Fibroblast of skin of back (primary cell): ENCODE measurements at regions not wholly inside any gene's neighbourhood (a gene's known extent, or its start where the extent isn't known, plus 50 kb on each side); places are given as distances from the start of the nearest gene placed in this dataset.
"Not testable (repeated sequence)": the region's sequence is repeated elsewhere in the genome, so short reads cannot be mapped to it uniquely, and the experiment has no call there.

ENCODE experiments used
- DNase-seq: peaks from one replicate; pipeline ENCODE4 v3.0.0-alpha.2; 2013

GRCh38 chr3:166518040-166518439 is 680.8 kb upstream of the BCHE start:
- no peak for DNase-seq

GRCh38 chr3:166510382-166510781 is 673.2 kb upstream of the BCHE start:
- no peak for DNase-seq

DNA sequence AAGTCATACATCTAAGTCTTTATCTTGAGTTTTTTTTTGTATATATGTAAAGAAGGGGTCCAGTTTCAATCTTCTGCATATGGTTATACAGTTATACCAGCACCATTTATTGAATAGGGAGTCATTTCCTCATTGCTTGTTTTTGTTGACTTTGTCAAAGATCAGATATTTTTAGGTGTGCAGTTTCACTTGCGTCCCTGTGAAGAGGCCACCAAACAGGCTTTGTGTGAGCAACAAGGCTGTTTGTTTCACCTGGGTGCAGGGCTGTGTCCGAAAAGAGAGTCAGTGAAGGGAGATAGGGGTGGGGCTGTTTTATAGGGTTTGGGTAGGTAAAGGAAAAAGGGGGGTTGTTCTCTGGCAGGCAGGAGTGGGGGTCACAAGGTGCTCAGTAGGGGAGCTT is 663.2 kb upstream of the BCHE start:
- DNase-seq: not testable (repeated sequence)

GRCh38 chr3:166499636-166500035 is 662.4 kb upstream of the BCHE start:
- DNase-seq: no peak

- no peak for DNase-seq
Measured at GRCh38 chr3:166498446-166498845, 661.2 kb upstream of the BCHE start.

GRCh38 chr3:166489826-166490225 is 652.6 kb upstream of the BCHE start:
- DNase-seq: no peak

- DNase-seq: no peak
Measured at GRCh38 chr3:166488977-166489672, 651.9 kb upstream of the BCHE start.

DNA sequence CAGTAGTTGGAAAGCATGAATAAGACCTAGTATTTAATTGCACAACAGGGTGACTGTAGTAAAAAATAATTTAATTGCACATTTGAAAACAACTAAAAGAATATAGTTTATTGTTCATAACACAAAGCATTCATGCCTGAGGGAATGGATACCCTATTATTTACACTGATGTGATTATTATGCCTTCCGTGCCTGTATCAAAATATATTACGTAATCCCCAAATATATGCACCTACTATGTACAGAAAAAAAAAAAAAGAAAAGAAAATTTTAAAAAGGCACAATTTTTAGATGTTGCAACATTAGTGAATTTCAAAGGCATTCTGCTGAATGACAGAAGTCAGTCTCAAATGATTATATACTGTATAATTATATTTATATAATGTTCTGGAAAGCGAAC is 647.2 kb upstream of the BCHE start:
- no peak for DNase-seq

DNA sequence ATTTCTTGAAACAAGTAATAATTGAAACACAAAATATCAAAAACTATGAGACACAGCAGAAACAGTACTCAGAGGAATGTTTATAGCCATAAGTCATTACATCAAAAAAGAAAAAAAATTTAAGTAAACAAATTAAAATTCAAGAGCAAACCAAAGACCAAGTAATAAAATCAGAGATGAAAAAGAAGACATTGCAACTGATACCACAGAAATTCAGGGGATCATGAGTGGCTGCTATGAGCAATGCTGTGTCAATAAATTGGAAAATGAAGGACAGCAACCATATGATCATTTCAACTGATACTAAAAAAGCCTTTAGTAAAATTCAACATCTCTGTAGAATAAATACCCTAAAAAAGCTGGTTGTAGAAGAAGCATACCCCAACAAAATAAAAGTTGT is 644.1 kb upstream of the BCHE start:
- DNase-seq: no peak

- DNase-seq: no peak
Measured at GRCh38 chr3:166478356-166478755, 641.1 kb upstream of the BCHE start.

- no peak for DNase-seq
Measured at GRCh38 chr3:166473501-166473900, 636.3 kb upstream of the BCHE start.

- no peak for DNase-seq
Measured at GRCh38 chr3:166472015-166472414, 634.8 kb upstream of the BCHE start.

DNA sequence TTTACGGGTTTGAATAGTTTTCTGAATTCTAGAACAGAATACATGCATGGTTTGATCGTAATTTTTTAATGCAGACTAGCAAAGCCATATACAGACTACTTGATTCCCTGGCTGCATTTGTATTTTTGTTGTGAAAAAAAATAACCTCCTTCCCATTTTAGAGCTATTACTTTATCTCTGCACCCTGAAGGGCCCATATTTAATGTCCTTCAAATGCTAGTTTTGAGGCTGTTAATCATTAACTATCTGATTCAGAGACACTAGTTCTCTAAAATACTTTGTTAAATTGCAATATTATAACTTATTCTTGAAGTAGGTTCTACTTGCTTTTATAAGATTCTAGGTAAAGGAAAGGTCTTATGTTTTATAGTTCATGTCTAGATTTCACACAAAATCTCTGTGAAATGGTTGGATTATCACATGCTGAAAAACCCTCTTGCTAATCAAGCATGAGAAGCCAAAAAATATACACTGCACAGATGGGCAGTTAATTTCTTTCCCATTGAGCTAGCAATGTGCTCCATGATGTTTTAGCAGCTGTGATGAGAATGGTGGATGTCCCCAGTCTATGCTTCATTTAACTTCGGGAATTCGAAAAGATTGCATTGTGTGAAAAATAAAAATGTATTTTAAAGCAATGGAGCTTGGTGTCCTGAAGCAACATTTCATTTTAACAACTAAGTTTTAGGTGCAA is 634.0 kb upstream of the BCHE start:
- no peak for DNase-seq

DNA sequence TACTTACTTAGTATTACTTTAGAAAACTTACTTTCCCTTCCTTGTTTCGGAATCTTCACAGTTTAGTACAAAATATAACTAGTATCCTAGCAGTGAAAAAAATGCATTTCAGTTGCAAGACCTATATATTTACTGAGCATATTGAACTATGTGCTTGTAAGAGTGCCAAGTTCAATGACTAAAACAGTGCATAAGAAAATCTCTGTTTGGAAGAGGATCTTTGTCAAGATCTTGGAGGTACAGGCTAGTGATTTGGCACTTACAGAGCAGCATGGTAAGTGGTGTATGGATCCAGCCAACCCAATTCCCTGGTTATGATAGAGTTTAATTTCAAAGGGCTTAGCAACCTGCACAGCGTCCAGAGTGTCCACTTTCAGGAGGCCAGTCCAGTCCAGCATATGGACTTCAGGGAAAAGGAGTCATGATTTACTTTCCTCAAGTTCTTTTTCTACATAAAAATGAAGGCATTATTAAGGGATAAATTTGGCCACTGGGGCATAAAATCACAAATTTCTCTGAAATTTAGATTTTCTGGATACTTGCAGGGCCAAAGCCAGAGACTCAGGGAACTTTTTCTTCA is 625.8 kb upstream of the BCHE start:
- no peak for DNase-seq

- DNase-seq: no peak
Measured at GRCh38 chr3:166461626-166462025, 624.4 kb upstream of the BCHE start.

DNA sequence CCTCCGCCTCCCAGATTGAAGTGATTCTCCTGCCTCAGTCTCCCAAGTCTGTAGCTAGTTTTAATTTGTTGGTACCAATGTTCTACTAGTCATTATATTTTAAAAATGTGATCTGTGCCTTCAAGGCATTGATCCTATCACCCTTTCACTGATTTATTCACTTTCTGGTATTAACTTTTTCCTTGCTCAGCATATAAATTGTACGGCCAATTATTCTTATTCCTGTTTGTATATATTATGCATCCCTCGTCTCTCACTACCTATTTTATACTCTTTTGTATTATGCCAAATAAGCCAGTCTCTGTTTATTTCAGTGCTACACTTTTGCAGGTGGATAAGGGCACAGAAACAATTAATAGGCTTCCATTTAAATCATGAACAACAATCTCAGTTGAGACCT is 620.2 kb upstream of the BCHE start:
- DNase-seq: no peak

GRCh38 chr3:166456286-166456685 is 619.1 kb upstream of the BCHE start:
- DNase-seq: peak; percentile 83

DNA sequence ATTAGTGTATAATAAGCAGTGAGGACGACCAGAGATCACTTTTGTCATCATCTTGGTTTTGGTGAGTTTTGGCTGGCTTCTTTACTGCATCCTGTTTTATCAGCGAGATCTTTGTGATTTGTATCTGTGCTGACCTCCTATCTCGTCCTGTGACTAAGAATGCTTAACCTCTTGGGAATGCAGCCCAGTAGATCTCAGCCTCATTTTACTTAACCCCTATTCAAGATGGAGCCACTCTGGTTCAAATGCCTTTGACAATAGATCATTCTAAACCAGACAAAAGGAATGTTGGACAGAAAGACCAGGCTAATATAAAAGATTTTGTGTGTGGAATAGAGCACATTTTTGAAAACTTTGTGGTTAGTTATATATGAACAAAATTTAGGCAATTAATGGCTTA is 618.5 kb upstream of the BCHE start:
- DNase-seq: peak; percentile 94

- no peak for DNase-seq
Measured at GRCh38 chr3:166453478-166453877, 616.3 kb upstream of the BCHE start.

DNA sequence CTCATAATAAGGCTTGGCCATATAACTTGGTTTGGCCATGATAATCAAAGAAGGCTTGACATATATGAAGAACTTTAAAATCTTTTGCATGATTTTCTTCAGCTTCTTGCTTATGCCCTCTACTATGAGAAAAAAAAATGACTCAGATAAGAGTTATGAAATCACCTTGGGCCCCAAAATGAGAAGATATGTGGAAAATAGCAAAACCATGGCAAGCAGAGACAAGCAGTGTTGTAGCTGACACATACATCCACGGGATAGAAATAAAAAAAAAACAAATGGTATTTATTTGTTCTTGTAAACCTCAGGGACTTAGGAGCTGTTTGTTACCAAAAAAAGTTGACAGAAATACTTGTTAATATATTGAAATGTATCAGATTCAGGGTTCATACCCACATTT is 614.8 kb upstream of the BCHE start:
- DNase-seq: no peak

- DNase-seq: no peak
Measured at GRCh38 chr3:166447513-166447912, 610.3 kb upstream of the BCHE start.

- peak; percentile 74 for DNase-seq
Measured at GRCh38 chr3:166446986-166447385, 609.8 kb upstream of the BCHE start.

- DNase-seq: peak; percentile 79
Measured at GRCh38 chr3:166446291-166446690, 609.1 kb upstream of the BCHE start.

- no peak for DNase-seq
Measured at GRCh38 chr3:166445865-166446264, 608.6 kb upstream of the BCHE start.
